ENCODE measurements at regions not wholly inside any gene's neighbourhood (a gene's known extent, or its start where the extent isn't known, plus 50 kb on each side); places are given as distances from the start of the nearest gene placed in this dataset.

DNA sequence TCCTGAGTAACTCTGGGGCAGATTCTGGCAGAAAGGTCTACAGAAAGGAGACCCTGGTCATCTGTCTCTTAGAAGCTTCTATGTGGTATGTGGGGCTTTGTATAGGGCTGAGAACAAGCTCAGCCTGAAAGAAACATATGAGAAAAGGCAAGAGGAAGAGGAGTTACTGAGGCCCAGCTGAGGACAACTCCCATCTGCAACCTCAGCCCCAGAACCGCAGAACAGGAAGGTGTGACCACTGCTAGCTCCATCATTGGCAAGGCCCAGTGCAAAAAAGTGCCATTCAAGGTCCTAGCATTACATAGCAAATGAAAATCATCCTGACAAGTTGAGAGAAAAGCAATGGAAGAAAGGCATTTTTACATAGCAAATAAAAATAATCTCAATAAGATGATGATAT is 503.8 kb downstream of the NPHP4 start:
- TF ChIP-seq POLR2AphosphoS5 (IDR thresholded peaks at IDR 0.05; ENCODE audit: low read depth, low read length) (no peak), TAF1 (IDR thresholded peaks at IDR 0.05; ENCODE audit: borderline replicate concordance, insufficient read depth, low read length) (no peak), FOXP2 (optimal IDR thresholded peaks at IDR 0.05; ENCODE audit: borderline replicate concordance, extremely low read depth, extremely low read length, insufficient read depth) (no peak), SIN3A (IDR thresholded peaks at IDR 0.05; ENCODE audit: borderline replicate concordance, insufficient read depth, low read length) (no peak)
- TF ChIP-seq, protein P1, sequence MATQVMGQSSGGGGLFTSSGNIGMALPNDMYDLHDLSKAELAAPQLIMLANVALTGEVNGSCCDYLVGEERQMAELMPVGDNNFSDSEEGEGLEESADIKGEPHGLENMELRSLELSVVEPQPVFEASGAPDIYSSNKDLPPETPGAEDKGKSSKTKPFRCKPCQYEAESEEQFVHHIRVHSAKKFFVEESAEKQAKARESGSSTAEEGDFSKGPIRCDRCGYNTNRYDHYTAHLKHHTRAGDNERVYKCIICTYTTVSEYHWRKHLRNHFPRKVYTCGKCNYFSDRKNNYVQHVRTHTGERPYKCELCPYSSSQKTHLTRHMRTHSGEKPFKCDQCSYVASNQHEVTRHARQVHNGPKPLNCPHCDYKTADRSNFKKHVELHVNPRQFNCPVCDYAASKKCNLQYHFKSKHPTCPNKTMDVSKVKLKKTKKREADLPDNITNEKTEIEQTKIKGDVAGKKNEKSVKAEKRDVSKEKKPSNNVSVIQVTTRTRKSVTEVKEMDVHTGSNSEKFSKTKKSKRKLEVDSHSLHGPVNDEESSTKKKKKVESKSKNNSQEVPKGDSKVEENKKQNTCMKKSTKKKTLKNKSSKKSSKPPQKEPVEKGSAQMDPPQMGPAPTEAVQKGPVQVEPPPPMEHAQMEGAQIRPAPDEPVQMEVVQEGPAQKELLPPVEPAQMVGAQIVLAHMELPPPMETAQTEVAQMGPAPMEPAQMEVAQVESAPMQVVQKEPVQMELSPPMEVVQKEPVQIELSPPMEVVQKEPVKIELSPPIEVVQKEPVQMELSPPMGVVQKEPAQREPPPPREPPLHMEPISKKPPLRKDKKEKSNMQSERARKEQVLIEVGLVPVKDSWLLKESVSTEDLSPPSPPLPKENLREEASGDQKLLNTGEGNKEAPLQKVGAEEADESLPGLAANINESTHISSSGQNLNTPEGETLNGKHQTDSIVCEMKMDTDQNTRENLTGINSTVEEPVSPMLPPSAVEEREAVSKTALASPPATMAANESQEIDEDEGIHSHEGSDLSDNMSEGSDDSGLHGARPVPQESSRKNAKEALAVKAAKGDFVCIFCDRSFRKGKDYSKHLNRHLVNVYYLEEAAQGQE (IDR thresholded peaks at IDR 0.05; ENCODE audit: insufficient read depth in 1 of 2, low read depth in 2 of 2, low read length in 2 of 2), result no peak

All from PFSK-1 (cell line).